HepG2 (cell line): ENCODE measurements at regions not wholly inside any gene's neighbourhood (a gene's known extent, or its start where the extent isn't known, plus 50 kb on each side); places are given as distances from the start of the nearest gene placed in this dataset.

ENCODE experiments used
- ATAC-seq: fragments of 200-7000 bp; cut with Tn5 transposase; 3 replicates; pipeline ENCODE4 v1.9.1; 2020; ENCODE audit warnings: mild to moderate bottlenecking, moderate library complexity
- BruUV-seq: library from RNA; stranded (reverse); fragments of 400-500 nt; replicated peaks from 2 replicates; lab custom pipeline; 2021; lab: Mats Ljungman, UMichigan
- CTCF ChIA-PET: fragments of 300-600 bp; formaldehyde crosslinking; extraction: SDS; loops from one replicate; lab custom pipeline; 2021; ENCODE audit warnings: low total read pairs, inconsistent platforms, low intra/inter-chr PET ratio; lab: Yijun Ruan, JAX
- POLR2A ChIA-PET: fragments of 350-600 bp; sonication (Branson Sonifier 250); formaldehyde crosslinking; loops from one replicate; lab custom pipeline; 2020; ENCODE audit warnings: antibody characterized with exemption, inconsistent platforms; lab: Yijun Ruan, JAX
- DNase-seq: peaks from one replicate; pipeline ENCODE4 v3.0.0-alpha.2; 2015; ENCODE audit warnings: low spot score
- FAIRE-seq: peaks from 3 replicates; lab custom pipeline; 2011; peaks lifted over from hg19 to GRCh38; lab: Jason Lieb, UNC
- H2AFZ ChIP-seq: one replicate; pipeline ENCODE4 v1.6.1; 2011; ENCODE audit warnings: low read length, inconsistent platforms
- H3K27ac ChIP-seq: fragments of 300-600 bp; 3 replicates; pipeline ENCODE4 v1.8.0; 2011; ENCODE audit warnings: mixed run types, mild to moderate bottlenecking, mixed read lengths, low read length, inconsistent platforms; ENCODE audit not compliant: insufficient read depth; ENCODE audit errors: extremely low read length
- H3K27me3 ChIP-seq, 2 experiments: fragments of 200-600 bp in 1 of 2; 2 replicates in 1 of 2; 3 replicates in 1 of 2; pipeline versions ENCODE4 v1.6.0 to v1.8.0; 2011; ENCODE audit warnings: low read length in 2 of 2, mild to moderate bottlenecking in 2 of 2, moderate library complexity in 2 of 2, inconsistent platforms in 1 of 2; ENCODE audit not compliant: insufficient read depth in 2 of 2, control insufficient read depth in 1 of 2
- H3K36me3 ChIP-seq, 2 experiments: fragments of 200-600 bp in 1 of 2; replicated peaks in 1 of 2; 2 replicates in 1 of 2; 3 replicates in 1 of 2; pipeline versions ENCODE4 v1.5.1 to v1.8.0; 2011; ENCODE audit warnings: low read length in 2 of 2, inconsistent platforms in 1 of 2; ENCODE audit not compliant: insufficient read depth in 2 of 2, control insufficient read depth in 1 of 2
- H3K4me1 ChIP-seq: 2 replicates; pipeline ENCODE4 v1.5.1; 2012; ENCODE audit warnings: low read length, inconsistent platforms; ENCODE audit not compliant: insufficient read depth
- H3K4me2 ChIP-seq: 2 replicates; pipeline ENCODE4 v1.6.0; 2011; ENCODE audit warnings: low read depth, low read length, inconsistent platforms
- H3K4me3 ChIP-seq, 3 experiments: fragments of 200-600 bp in 1 of 3; sonication (generic), shearing (Covaris generic) in 1 of 3; replicated peaks in 1 of 3; 2 replicates each; pipeline ENCODE4 v1.5.1; 2011 to 2016; ENCODE audit warnings: low read length in 3 of 3, inconsistent platforms in 2 of 3, low read depth in 2 of 3, mild to moderate bottlenecking in 2 of 3, control low read depth in 1 of 3, mixed read lengths in 1 of 3; ENCODE audit not compliant: insufficient read depth in 1 of 3
- H3K79me2 ChIP-seq: one replicate; pipeline ENCODE4 v1.6.1; 2011; ENCODE audit warnings: low read length, inconsistent platforms; ENCODE audit not compliant: insufficient read depth
- H3K9ac ChIP-seq: 2 replicates; pipeline ENCODE4 v1.6.0; 2011; ENCODE audit warnings: mild to moderate bottlenecking, low read depth, low read length, inconsistent platforms; ENCODE audit not compliant: insufficient read depth
- H3K9me3 ChIP-seq: 2 replicates; pipeline ENCODE4 v1.5.1; 2012; ENCODE audit warnings: mild to moderate bottlenecking, low read length
- H4K20me1 ChIP-seq: 2 replicates; pipeline ENCODE4 v1.6.0; 2011; ENCODE audit warnings: inconsistent platforms, mild to moderate bottlenecking, low read length, moderate library complexity; ENCODE audit not compliant: insufficient read depth
- DPF2 ChIP-seq: sonication (generic); formaldehyde crosslinking; IDR thresholded peaks from 2 replicates; pipeline ENCODE4 v1.4.0; 2020; ENCODE audit warnings: mild to moderate bottlenecking, low read depth, missing genetic modification reagents, borderline replicate concordance
- ETV5 ChIP-seq: IDR thresholded peaks from 2 replicates; pipeline ENCODE4 v1.6.1; 2018; ENCODE audit warnings: missing biosample characterization, missing genetic modification reagents, inconsistent platforms, borderline replicate concordance
- GZF1 ChIP-seq: sonication (generic); formaldehyde crosslinking; IDR thresholded peaks from 2 replicates; pipeline ENCODE4 v1.5.1; 2020; ENCODE audit warnings: mild to moderate bottlenecking, missing genetic modification reagents
- POLR2G ChIP-seq: fragments of 200-400 bp; formaldehyde crosslinking; IDR thresholded peaks from 2 replicates; pipeline ENCODE4 v1.6.1; 2018; ENCODE audit warnings: mild to moderate bottlenecking, low read depth, low read length, moderate library complexity
- RAD51 ChIP-seq: fragments of 450-650 bp; IDR thresholded peaks from 2 replicates; pipeline ENCODE4 v1.6.1; 2016; ENCODE audit warnings: borderline replicate concordance
- RARA ChIP-seq: IDR thresholded peaks from 2 replicates; pipeline ENCODE4 v1.6.1; 2016; ENCODE audit warnings: missing genetic modification reagents, missing compliant biosample characterization
- RORA ChIP-seq: sonication (generic); formaldehyde crosslinking; IDR thresholded peaks from 2 replicates; pipeline ENCODE4 v1.5.0; 2020; ENCODE audit warnings: mild to moderate bottlenecking, missing genetic modification reagents, moderate library complexity
- SMC3 ChIP-seq: IDR thresholded peaks from 2 replicates; pipeline ENCODE4 v1.6.1; 2011; ENCODE audit warnings: low read length, improper control_type of control experiment
- SMYD3 ChIP-seq: sonication (generic); formaldehyde crosslinking; IDR thresholded peaks from 2 replicates; pipeline ENCODE4 v1.8.1; 2023; ENCODE audit warnings: mild to moderate bottlenecking, missing genetic modification reagents
- ZBTB10 ChIP-seq: sonication (generic); formaldehyde crosslinking; IDR thresholded peaks from 2 replicates; pipeline ENCODE4 v1.4.0; 2020; ENCODE audit warnings: missing genetic modification reagents, borderline replicate concordance
- ZHX1 ChIP-seq: sonication (generic); formaldehyde crosslinking; IDR thresholded peaks from 2 replicates; pipeline ENCODE4 v1.8.1; 2022; ENCODE audit warnings: low read depth, mild to moderate bottlenecking, missing genetic modification reagents
- ZKSCAN1 ChIP-seq: fragments of 150-350 bp; IDR thresholded peaks from 2 replicates; pipeline ENCODE4 v1.6.1; 2014; ENCODE audit warnings: low read length
- ZNF468 ChIP-seq: sonication (generic); formaldehyde crosslinking; IDR thresholded peaks from 2 replicates; pipeline ENCODE4 v1.8.0; 2022; ENCODE audit warnings: mild to moderate bottlenecking, moderate library complexity, missing genetic modification reagents
- ZNF740 ChIP-seq: sonication (generic); formaldehyde crosslinking; IDR thresholded peaks from 2 replicates; pipeline ENCODE4 v1.4.0; 2020; ENCODE audit warnings: missing genetic modification reagents
- WGBS: methylation state at CpG from one replicate; pipeline ENCODE4 v1.1.6; 2017; ENCODE audit warnings: low lambda C conversion rate; 5-methylcytosine and 5-hydroxymethylcytosine counted together
- in situ Hi-C: cut with HindIII; loops from 2 replicates; pipeline ENCODE4 v1.10.0; 2017; ENCODE audit warnings: low pct_unique_long_range_greater_than_20kb; ENCODE audit not compliant: extremely low pct_ligation_motif_present
- intact Hi-C: fragments of 100-400 bp; cut with micrococcal nuclease; formaldehyde crosslinking; loops from one replicate; pipeline ENCODE4 v1.10.0; 2022; ENCODE audit not compliant: unreplicated experiment

- H3K79me2 ChIP-seq: no peaks in the 10 kb centered on the region
- H3K4me3 ChIP-seq: no peak overlapping the region
- no peak overlapping the region for H3K27ac ChIP-seq
- no peak overlapping the region for H3K9ac ChIP-seq
- TF ChIP-seq ZNF740 (CRISPR knock-in tag): no peak
- no peak for DNase-seq
- H4K20me1 ChIP-seq: no peaks in the 10 kb centered on the region
- in situ Hi-C loops: no loop called here
- H3K36me3 ChIP-seq: no peaks in the 10 kb centered on the region
- no peak overlapping the region for H3K4me2 ChIP-seq
- BruUV-seq: no TSS peak
- POLR2A ChIA-PET: no interaction called here
- CTCF ChIA-PET: no interaction called here
- FAIRE-seq: no peak
- 20% methylated on average over 5 of the region's 5 CpGs for WGBS
- intact Hi-C loops: no loop called here
- no peak overlapping the region for H2AFZ ChIP-seq
- H3K27me3 ChIP-seq: no peaks in the 10 kb centered on the region
- no peaks in the 10 kb centered on the region for H3K9me3 ChIP-seq
- ATAC-seq: no peak
- H3K4me1 ChIP-seq: no peaks in the 10 kb centered on the region
These were observed 255.7 kb downstream of the DSEL start for GRCh38 chr18:67260841-67261240.

- no peaks in the 10 kb centered on the region for H3K27me3 ChIP-seq
- 74% methylated on average over 9 of the region's 9 CpGs for WGBS
- in situ Hi-C loops (no loop called here), intact Hi-C loops (no loop called here)
- ChIA-PET POLR2A (no interaction called here), CTCF (no interaction called here)
- no peak overlapping the region for H2AFZ ChIP-seq
- H3K36me3 ChIP-seq: no peaks in the 10 kb centered on the region
- FAIRE-seq (no peak), DNase-seq (no peak), ATAC-seq (no peak)
- no TSS peak for BruUV-seq
- H3K4me3 ChIP-seq: no peak overlapping the region
- H3K27ac ChIP-seq: no peak overlapping the region
- no peaks in the 10 kb centered on the region for H3K9me3 ChIP-seq
- no peaks in the 10 kb centered on the region for H4K20me1 ChIP-seq
- H3K79me2 ChIP-seq: no peaks in the 10 kb centered on the region
- H3K4me1 ChIP-seq: no peaks in the 10 kb centered on the region
- no peak overlapping the region for H3K4me2 ChIP-seq
- TF ChIP-seq SMYD3 (CRISPR knock-in tag) (no peak), ZHX1 (CRISPR knock-in tag) (no peak), RORA (CRISPR knock-in tag) (no peak), RARA (no peak), DPF2 (CRISPR knock-in tag) (no peak), ZBTB10 (no peak), ZNF468 (CRISPR knock-in tag) (no peak), ZKSCAN1 (no peak), POLR2G (no peak), SMC3 (no peak), ETV5 (CRISPR knock-in tag) (no peak), GZF1 (CRISPR knock-in tag) (no peak), RAD51 (no peak)
- no peak overlapping the region for H3K9ac ChIP-seq
These were observed 265.6 kb downstream of the DSEL start for GRCh38 chr18:67250776-67251424.
